ENCODE measurements at regions not wholly inside any gene's neighbourhood (a gene's known extent, or its start where the extent isn't known, plus 50 kb on each side); places are given as distances from the start of the nearest gene placed in this dataset.
A peak's percentile ranks its signal among the peaks of the same experiment; 100 is the strongest.

DNA sequence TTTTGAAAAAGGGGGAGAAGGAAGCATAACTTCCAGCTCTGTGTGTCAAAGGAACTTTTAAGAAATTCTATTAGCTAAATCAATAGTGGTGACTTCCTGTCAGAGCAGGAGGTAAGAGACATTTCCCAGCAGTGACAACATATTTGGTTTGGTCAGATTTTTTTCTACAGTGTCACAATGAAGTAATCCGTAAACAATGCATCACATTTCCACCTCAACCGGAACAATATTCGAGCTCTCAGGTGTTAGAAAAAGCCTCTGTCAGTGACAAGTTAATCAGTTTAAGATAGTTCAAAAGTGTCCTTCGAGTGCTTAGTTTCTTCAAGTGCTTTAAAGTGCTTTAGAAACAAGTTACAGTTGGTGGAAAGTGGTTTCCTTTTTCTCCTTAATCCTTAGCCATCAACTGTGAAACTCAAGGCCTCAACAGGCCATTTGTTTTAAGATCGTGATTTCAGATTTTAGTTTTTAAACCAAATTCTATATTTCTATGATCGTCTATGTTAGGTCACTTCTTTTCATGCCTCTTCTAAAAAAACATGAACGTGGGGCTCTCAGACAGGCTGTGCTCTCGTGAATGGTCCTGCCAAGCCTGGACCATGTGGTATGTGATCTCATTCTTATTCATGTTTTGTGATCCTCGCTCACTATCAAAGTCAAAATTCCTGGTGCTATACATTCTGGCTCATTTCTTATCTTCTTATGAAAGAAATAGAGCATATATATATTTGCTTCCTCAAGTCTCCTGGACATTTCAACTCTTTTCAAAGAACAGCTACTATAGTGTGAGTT, 181.9 kb upstream of the HMHB1 start (continued):
- TF ChIP-seq, protein P1, sequence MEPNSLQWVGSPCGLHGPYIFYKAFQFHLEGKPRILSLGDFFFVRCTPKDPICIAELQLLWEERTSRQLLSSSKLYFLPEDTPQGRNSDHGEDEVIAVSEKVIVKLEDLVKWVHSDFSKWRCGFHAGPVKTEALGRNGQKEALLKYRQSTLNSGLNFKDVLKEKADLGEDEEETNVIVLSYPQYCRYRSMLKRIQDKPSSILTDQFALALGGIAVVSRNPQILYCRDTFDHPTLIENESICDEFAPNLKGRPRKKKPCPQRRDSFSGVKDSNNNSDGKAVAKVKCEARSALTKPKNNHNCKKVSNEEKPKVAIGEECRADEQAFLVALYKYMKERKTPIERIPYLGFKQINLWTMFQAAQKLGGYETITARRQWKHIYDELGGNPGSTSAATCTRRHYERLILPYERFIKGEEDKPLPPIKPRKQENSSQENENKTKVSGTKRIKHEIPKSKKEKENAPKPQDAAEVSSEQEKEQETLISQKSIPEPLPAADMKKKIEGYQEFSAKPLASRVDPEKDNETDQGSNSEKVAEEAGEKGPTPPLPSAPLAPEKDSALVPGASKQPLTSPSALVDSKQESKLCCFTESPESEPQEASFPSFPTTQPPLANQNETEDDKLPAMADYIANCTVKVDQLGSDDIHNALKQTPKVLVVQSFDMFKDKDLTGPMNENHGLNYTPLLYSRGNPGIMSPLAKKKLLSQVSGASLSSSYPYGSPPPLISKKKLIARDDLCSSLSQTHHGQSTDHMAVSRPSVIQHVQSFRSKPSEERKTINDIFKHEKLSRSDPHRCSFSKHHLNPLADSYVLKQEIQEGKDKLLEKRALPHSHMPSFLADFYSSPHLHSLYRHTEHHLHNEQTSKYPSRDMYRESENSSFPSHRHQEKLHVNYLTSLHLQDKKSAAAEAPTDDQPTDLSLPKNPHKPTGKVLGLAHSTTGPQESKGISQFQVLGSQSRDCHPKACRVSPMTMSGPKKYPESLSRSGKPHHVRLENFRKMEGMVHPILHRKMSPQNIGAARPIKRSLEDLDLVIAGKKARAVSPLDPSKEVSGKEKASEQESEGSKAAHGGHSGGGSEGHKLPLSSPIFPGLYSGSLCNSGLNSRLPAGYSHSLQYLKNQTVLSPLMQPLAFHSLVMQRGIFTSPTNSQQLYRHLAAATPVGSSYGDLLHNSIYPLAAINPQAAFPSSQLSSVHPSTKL (CRISPR knock-in tag; IDR thresholded peaks at IDR 0.05) = peak; percentile 94
- TF ChIP-seq STAT5B (CRISPR knock-in tag; IDR thresholded peaks at IDR 0.05) (no peak), MLLT10 (CRISPR knock-in tag; IDR thresholded peaks at IDR 0.05) (no peak), ZBTB20 (CRISPR knock-in tag; IDR thresholded peaks at IDR 0.05; ENCODE audit: borderline replicate concordance, low read depth) (no peak), HDAC6 (IDR thresholded peaks at IDR 0.05; ENCODE audit: low read depth, low read length) (no peak), ZNF879 (CRISPR knock-in tag; IDR thresholded peaks at IDR 0.05) (no peak), KMT2B (CRISPR knock-in tag; IDR thresholded peaks at IDR 0.05) (peak; percentile 30; the same call in 1 of the 2 replicates), TCF12 (IDR thresholded peaks at IDR 0.05) (no peak), TCF12 (CRISPR knock-in tag; IDR thresholded peaks at IDR 0.05) (no peak), REXO4 (CRISPR knock-in tag; IDR thresholded peaks at IDR 0.05; ENCODE audit: borderline replicate concordance) (no peak), HCFC1 (IDR thresholded peaks at IDR 0.05; ENCODE audit: low read depth, low read length) (no peak), ZNF546 (CRISPR knock-in tag; conservative IDR thresholded peaks at IDR 0.05) (no peak), KLF15 (CRISPR knock-in tag; IDR thresholded peaks at IDR 0.05; ENCODE audit: borderline replicate concordance) (no peak), ZFP62 (CRISPR knock-in tag; IDR thresholded peaks at IDR 0.05) (no peak), SP4 (CRISPR knock-in tag; IDR thresholded peaks at IDR 0.05) (no peak), ZNF577 (CRISPR knock-in tag; IDR thresholded peaks at IDR 0.05; ENCODE audit: borderline replicate concordance, low read depth) (no peak), MIER3 (CRISPR knock-in tag; IDR thresholded peaks at IDR 0.05; ENCODE audit: borderline replicate concordance) (peak; percentile 49; the same call in 1 of the 2 replicates), FOSL2 (CRISPR knock-in tag; IDR thresholded peaks at IDR 0.05) (peak; percentile 89), JDP2 (CRISPR knock-in tag; IDR thresholded peaks at IDR 0.05; ENCODE audit: borderline replicate concordance) (no peak), TEAD2 (CRISPR knock-in tag; IDR thresholded peaks at IDR 0.05) (no peak), ZNF24 (IDR thresholded peaks at IDR 0.05) (no peak), ZNF781 (CRISPR knock-in tag; IDR thresholded peaks at IDR 0.05; ENCODE audit: borderline replicate concordance, not compliant biosample characterization) (no peak)
- TF ChIP-seq, protein P2, sequence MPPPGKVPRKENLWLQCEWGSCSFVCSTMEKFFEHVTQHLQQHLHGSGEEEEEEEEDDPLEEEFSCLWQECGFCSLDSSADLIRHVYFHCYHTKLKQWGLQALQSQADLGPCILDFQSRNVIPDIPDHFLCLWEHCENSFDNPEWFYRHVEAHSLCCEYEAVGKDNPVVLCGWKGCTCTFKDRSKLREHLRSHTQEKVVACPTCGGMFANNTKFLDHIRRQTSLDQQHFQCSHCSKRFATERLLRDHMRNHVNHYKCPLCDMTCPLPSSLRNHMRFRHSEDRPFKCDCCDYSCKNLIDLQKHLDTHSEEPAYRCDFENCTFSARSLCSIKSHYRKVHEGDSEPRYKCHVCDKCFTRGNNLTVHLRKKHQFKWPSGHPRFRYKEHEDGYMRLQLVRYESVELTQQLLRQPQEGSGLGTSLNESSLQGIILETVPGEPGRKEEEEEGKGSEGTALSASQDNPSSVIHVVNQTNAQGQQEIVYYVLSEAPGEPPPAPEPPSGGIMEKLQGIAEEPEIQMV (CRISPR knock-in tag; IDR thresholded peaks at IDR 0.05; ENCODE audit: low read depth) = no peak
- TF ChIP-seq, protein P3, sequence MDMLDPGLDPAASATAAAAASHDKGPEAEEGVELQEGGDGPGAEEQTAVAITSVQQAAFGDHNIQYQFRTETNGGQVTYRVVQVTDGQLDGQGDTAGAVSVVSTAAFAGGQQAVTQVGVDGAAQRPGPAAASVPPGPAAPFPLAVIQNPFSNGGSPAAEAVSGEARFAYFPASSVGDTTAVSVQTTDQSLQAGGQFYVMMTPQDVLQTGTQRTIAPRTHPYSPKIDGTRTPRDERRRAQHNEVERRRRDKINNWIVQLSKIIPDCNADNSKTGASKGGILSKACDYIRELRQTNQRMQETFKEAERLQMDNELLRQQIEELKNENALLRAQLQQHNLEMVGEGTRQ (IDR thresholded peaks at IDR 0.05; ENCODE audit: low read depth, low read length) = no peak
- TF ChIP-seq, protein P3 (CRISPR knock-in tag; IDR thresholded peaks at IDR 0.05; ENCODE audit: borderline replicate concordance) = no peak

Measured in HepG2 (cell line).